ENCODE measurements at regions not wholly inside any gene's neighbourhood (a gene's known extent, or its start where the extent isn't known, plus 50 kb on each side); places are given as distances from the start of the nearest gene placed in this dataset.

DNA sequence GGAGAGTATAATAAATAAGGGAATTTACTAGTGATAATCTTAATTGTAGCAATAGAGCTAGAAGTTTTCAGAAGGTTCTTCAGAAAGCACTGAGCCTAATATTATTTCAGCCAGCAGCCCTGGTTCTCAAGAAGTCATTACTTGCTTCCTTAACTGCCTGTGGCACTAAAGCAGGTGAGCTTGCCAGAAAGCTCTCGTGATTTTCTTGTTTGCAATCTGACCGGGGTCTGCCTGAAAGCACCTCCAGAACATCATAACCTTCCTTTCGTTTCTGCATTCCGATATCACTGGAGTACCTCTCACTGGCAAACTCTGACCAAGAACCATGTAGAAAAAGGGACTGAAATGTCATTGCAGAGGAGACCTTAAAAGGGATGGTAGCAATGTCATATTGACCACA is 510.3 kb downstream of the ZIC1 start:
- TF ChIP-seq, protein P1, sequence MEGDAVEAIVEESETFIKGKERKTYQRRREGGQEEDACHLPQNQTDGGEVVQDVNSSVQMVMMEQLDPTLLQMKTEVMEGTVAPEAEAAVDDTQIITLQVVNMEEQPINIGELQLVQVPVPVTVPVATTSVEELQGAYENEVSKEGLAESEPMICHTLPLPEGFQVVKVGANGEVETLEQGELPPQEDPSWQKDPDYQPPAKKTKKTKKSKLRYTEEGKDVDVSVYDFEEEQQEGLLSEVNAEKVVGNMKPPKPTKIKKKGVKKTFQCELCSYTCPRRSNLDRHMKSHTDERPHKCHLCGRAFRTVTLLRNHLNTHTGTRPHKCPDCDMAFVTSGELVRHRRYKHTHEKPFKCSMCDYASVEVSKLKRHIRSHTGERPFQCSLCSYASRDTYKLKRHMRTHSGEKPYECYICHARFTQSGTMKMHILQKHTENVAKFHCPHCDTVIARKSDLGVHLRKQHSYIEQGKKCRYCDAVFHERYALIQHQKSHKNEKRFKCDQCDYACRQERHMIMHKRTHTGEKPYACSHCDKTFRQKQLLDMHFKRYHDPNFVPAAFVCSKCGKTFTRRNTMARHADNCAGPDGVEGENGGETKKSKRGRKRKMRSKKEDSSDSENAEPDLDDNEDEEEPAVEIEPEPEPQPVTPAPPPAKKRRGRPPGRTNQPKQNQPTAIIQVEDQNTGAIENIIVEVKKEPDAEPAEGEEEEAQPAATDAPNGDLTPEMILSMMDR (IDR thresholded peaks at IDR 0.05 in 8 of 11, conservative IDR thresholded peaks at IDR 0.05 in 3 of 11) = no peak
- TF ChIP-seq POLR2AphosphoS5 (IDR thresholded peaks at IDR 0.05) = no peak
- no peak for TF ChIP-seq POLR2A (IDR thresholded peaks at IDR 0.05)
